ENCODE measurements at regions not wholly inside any gene's neighbourhood (a gene's known extent, or its start where the extent isn't known, plus 50 kb on each side); places are given as distances from the start of the nearest gene placed in this dataset.

DNA sequence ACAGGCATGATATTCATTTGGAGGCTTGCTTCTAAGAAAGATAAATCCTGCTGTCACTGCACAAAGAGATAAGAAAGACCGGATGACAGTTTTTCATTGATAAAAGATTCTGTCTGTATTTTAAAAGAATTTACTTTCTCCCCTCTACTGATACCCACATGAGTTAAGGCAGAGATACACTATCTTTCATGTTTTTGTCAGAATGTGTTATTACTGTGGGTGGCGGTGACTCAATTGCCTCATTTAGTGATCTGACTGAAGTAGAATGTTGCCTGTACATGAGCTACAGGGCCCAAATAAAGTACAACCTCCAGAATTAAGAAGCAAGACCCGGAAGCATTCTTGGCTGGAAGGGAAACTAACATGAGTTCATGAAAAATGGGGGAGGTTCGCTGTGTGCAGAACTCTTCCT is 480.0 kb downstream of the SLC4A3 start:
- DNase-seq (ENCODE audit: low read depth): no peak

DNA sequence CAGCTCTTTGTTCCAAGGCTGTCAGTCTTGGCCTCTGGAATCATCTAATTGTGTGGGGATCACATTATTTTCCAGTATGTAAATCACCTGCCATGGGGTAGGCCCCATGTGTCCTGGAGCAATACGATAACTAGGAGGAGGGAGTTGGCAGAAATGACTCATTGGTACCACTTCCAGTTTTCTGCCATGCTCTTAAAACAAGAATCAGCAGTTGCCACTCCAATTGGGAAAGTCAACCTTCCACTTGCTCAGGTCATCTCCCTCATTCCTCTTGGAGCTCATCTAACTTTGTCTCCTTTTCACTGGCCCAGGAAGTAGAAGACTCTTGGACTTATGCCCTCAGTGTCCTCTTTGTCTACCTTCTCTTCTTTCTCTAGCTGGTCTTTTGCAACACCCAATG is 487.0 kb downstream of the SLC4A3 start:
- DNase-seq (ENCODE audit: low read depth): no peak

DNA sequence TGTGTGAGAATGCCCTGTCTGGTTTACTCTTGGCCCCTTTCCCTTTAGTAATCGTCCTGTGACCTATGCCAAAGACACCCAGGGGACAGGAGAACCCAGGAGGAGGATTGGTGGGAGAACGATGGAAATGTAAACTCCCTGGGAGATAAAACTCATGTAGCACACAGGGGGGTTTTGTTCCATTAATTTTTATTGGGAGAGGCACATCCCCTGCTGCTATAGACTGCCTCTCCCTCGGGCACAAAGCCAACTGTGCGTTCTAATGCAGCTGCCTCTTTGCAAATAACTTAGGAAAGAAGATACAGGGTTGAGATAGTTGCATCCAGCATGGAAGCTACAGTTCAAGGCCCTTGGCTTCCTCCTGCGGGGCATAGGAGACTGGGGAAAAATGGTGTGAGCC is 489.6 kb downstream of the SLC4A3 start:
- DNase-seq (ENCODE audit: low read depth): no peak

GRCh38 chr2:220120041-220120440 is 492.6 kb downstream of the SLC4A3 start:
- DNase-seq (ENCODE audit: low read depth): no peak

DNA sequence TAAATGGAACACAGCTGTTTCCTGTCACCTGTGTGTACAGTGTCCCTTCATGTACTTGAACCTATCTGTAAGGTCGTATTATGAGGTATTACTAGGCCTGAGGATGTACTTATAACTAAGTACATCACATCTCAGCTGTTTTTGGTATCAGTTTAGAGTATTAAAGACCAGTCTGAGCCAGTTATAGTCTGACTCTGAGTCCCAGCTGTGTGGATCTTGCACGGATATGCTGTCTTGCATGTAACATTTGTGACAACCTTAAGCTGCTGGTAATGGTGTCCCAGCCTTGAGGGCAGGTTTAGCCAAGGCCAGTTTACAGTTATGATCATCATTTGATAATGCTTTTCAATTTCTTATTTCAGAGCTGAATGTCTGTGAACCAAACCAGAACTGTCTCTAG is 496.3 kb downstream of the SLC4A3 start:
- no peak for DNase-seq (ENCODE audit: low read depth)

DNA sequence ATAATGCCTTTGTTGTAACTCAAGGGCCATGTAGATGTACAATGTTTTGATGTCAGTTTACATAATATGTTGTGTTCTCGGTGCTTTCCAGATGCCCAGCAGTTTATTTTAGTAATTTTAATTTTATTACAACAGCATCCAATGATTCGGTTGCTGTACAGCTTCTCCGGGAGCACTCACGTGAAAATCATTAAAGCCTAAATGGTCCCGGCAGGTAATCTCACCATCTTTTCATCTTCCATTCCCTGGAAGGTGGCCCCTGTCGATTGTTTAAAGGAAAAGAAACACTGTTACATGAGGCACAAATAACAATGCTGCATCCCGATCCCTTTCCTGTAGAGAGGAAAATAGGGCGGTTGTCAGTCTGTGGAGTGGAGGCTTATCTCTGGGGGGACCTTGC is 498.1 kb downstream of the SLC4A3 start:
- DNase-seq (ENCODE audit: low read depth): no peak

DNA sequence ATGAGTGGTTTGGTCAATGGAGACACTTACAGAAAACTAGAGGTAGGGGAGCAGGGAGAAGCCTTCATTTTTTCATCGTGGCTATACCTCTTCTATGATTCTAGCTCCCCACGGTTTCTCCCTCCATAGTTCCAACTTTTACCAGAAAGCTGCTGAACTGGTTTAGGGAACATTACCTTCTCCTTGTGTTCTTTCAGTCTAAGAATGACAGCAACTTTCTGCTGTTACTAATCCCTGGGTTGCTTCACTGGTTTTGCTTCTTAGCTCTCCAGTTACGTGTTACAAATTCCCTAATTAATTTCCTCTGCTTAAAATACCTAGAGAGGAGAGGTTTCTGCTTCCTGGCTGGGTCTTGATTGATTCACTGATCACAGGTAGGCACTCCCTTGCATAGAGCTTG is 499.9 kb downstream of the SLC4A3 start:
- DNase-seq (ENCODE audit: low read depth): no peak

- no peak for DNase-seq (ENCODE audit: low read depth)
Observed at GRCh38 chr2:220127876-220128275, 500.4 kb downstream of the SLC4A3 start.

DNA sequence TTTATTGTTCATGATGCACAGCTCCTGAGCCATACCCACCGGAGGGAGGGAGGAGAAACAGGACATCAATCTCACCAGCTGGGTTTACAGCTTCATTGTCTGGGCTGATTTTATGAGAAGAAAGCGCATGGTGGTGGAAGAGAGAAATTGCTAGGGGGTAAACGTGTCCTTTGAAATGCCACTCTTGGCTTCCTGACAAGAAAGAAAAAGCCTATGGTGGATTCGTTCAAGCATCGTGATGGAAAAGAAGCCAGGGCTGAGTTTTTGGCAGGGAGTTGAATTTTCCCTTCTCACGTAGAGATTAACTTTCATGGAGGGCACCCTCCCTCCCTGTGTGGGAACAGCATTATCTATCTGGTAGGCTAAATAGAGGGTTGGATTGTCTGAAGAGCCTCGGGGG is 502.0 kb downstream of the SLC4A3 start:
- DNase-seq (ENCODE audit: low read depth): no peak

GRCh38 chr2:220134756-220135534 is 507.5 kb downstream of the SLC4A3 start:
- no peak for DNase-seq (ENCODE audit: low read depth)

GRCh38 chr2:220143336-220143735 is 515.9 kb downstream of the SLC4A3 start:
- no peak for DNase-seq (ENCODE audit: low read depth)

- no peak for DNase-seq (ENCODE audit: low read depth)
Observed at GRCh38 chr2:220144411-220144810, 517.0 kb downstream of the SLC4A3 start.

DNA sequence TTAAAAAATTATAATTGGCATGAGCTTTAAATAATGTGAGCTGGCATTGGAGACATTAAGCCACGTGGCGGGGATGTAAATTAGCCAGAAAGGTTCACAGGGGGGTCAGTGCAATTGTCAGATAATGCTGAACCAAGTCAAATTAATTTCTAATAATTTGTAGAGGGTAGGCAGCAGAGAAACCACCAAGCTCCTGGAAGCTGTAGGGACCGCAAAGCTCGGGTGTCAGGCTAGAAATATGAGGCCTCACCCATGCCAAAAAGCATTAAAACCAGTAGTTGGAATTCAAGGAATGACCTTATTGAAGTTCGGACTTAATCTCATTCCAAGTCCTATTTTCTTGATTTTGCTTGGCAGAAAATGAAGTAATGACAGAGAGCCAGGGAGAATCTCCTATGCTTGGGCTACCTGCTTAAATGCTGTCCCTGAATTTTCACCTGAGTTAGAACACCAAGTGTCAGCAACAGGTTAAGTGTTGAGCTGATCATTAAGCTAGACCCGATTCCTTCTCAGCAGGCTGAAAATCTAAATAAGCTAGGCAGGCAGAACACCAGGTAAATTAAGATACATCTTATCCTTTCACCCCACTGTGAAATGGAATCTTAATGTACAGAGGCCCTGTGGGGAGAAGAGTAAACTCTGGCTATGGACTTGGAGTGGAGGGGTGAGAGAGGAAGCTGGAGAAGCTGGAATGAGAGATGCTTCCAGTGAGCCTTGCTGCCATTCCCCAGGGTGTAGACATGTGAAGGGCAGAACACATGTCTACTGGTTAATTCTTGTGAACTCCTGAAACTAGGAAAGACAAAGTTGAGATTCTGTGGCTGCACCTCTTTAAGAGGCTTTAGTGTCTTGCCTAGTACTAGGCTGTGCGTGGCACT is 520.0 kb downstream of the SLC4A3 start:
- no peak for DNase-seq (ENCODE audit: low read depth)

GRCh38 chr2:220148471-220149248 is 521.2 kb downstream of the SLC4A3 start:
- no peak for DNase-seq (ENCODE audit: low read depth)

- DNase-seq (ENCODE audit: low read depth): no peak
Observed at GRCh38 chr2:220151341-220151740, 523.9 kb downstream of the SLC4A3 start.

DNA sequence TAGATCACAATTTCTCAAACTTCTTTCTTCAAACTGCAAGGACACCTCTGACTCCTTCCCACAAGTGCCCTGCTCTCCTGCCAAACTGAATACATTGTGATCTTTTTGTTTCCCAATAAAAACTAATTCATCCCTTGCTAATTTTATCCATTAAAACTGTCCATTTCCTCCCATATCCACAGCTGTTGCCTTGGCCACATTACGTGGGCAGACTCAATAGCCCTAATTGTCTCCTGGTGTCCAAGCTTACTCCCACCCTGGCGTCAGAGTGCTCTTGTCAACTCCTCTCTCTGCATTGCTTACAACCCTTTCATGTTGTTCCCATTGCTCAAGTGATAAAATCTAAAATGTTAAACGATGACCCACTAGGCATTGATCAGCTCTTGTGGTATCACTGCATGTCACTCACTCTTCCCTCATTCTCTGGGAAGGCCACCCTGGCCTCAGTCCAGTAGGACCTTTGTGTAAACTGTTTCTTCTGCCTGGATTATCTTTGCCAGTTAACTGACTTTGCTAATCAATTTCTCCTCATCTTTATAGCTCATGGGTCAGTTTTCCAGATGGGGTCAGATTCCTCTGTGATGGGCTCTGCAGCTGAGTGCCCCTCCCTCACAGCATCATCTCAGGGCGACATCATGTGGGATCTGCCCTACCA is 525.0 kb downstream of the SLC4A3 start:
- DNase-seq (ENCODE audit: low read depth): no peak

DNA sequence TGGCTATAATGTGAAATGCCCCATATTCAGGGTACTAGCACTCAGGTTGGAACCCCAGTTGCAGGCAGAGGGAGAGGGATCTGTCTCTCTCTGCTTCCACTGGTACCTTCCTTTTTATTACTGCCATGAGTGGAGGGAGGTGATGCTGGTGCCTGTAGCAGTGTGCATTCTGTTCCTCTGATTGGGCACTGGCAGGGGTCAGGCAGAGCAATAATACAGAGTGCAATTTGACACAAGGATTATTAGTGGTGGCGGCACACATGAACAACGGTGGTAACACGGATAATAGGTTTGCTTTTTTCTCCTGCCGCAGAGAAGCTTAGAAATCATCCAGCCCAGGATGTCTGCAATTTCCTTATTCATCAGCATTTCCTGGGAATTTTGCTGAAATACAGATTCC is 525.7 kb downstream of the SLC4A3 start:
- no peak for DNase-seq (ENCODE audit: low read depth)

GRCh38 chr2:220154304-220154703 is 526.9 kb downstream of the SLC4A3 start:
- DNase-seq (ENCODE audit: low read depth): no peak

DNA sequence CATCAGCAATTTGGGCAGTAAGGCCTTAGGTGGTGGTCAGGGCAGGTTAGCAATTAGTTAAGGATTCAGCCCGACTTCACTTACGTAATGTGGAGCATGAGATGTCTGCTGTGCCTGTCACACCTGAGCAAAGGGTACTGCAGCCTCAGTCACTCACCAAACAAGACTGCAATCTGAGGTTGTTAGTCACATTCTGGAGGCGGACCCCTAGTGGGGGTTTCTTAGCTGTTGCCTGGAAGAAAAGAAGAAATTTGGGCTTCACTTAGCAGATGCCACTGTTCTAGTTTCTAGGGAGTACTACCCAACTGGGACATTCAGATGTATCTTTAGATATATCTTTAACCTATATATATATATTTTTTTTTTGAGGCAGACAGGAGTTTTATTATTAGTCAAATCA is 529.9 kb downstream of the SLC4A3 start:
- no peak for DNase-seq (ENCODE audit: low read depth)

DNA sequence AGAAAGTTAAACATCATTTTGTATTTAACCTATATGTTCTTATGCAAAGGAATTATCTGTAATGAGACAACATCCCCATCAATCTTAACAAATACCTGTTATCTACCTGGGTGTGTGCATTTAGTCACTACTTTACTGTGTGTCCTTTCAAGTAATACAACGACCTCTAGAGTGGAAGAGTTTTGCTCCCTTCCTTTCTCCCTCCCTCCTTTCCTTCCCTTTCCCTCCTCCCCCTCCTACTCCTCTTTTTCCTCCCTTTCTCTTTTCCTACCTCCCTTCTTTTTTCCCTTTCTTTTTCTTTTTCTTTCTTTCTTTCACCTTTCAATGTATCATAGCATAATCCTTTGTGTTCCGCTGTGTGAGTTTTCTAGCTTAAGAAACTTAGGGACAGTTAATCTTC is 532.3 kb downstream of the SLC4A3 start:
- DNase-seq (ENCODE audit: low read depth): no peak

- no peak for DNase-seq (ENCODE audit: low read depth)
Observed at GRCh38 chr2:220162320-220162719, 534.9 kb downstream of the SLC4A3 start.

DNA sequence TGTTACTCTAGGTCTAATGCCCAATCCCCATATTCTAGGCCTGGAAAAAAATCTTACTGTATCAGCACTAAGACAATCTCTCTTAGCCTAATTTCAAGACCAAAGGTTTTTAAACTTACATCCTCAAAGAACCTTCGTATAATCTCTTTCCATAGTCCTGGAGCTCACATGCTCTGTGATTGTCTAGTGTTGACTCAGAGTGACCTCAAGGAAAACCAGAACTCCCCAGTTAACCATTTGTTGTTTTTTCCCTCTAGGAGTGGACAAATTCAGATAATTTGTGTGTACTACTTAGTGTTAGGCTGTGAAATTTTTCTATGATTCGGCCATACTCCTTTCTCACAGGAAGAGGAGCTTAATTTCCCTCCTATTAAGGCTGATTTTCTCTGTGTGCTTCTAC is 536.1 kb downstream of the SLC4A3 start:
- no peak for DNase-seq (ENCODE audit: low read depth)
